Inflammatory macrophage treated with lipopolysaccharide for 4 hours (primary cell): ENCODE measurements at regions not wholly inside any gene's neighbourhood (a gene's known extent, or its start where the extent isn't known, plus 50 kb on each side); places are given as distances from the start of the nearest gene placed in this dataset.
"Not testable (repeated sequence)": the region's sequence is repeated elsewhere in the genome, so short reads cannot be mapped to it uniquely, and the experiment has no call there.

Experiments used
- DNase-seq: peaks from one replicate; pipeline ENCODE4 v3.0.0-alpha.2; 2020

- no peak for DNase-seq
Observed at GRCh38 chr5:111973961-111974360, 217.0 kb upstream of the NREP start.

- DNase-seq = no peak
Observed at GRCh38 chr5:111972548-111972947, 215.6 kb upstream of the NREP start.

GRCh38 chr5:111972080-111972479 is 215.1 kb upstream of the NREP start:
- no peak for DNase-seq

DNA sequence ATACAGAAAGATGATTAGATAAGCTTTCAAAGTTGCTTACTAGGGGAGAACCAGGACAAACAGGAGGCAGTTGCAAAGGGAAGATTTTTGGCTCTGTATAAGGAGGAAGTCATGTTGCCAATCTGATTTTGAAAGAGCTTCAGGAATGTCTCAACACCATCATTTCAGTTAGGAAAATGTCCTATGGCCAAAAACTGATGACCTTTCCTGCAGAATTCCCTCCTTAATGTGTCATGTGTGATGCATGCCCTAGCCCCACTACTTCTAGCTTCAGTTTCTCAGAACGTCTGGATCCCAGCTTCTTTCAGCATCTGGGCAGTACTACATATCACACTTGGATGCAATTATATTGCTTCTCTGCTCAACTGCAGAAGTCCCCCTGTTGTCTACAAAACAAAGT is 211.5 kb upstream of the NREP start:
- DNase-seq = peak; percentile 51

DNA sequence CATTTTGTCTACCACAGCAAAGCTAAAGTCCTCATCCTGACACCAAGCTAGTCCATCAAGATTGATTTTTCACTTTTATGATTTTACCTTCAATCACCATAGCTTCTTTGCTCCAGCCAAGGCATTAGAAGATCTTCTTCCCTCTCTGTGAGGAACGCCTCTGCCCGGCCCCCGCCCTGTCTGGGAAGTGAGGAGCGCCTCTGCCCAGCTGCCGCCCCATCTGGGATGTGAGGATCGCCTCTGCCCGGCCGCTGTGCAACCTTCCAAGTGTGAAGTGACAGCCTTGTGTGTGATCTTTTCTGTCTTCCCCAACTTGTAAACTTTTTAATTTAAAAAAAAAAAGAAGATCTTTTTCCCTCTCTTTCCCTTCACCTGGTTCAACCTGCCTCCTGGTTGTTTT is 210.5 kb upstream of the NREP start:
- no peak for DNase-seq

- no peak for DNase-seq
Observed at GRCh38 chr5:111966290-111966689, 209.3 kb upstream of the NREP start.

DNA sequence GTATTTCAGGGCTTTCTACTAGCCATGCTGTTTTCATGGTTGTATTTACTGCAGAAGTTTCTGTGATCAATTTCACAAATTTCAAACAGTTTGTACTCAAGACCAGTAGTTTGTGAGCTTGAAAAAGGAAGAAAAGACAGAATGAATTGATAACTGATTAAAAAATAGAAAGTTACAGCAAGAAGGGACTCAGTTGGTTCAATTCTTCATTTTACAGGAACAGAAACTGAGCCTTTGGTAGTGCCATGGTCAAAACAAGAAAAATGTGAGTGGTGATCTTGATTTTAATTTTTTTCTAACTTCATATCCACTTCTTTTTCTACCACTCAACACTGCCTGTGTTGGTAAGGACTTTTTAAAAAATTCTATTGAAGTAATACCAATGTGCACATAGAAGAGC is 206.6 kb upstream of the NREP start:
- no peak for DNase-seq

GRCh38 chr5:111962906-111963305 is 205.9 kb upstream of the NREP start:
- DNase-seq = no peak

GRCh38 chr5:111961862-111962261 is 204.9 kb upstream of the NREP start:
- DNase-seq = peak; percentile 17

GRCh38 chr5:111960476-111961215 is 203.7 kb upstream of the NREP start:
- peak; percentile 35 for DNase-seq

GRCh38 chr5:111958851-111959250 is 201.9 kb upstream of the NREP start:
- DNase-seq = no peak

GRCh38 chr5:111956765-111957164 is 199.8 kb upstream of the NREP start:
- DNase-seq = not testable (repeated sequence)

- DNase-seq = no peak
Observed at GRCh38 chr5:111954516-111955395, 197.8 kb upstream of the NREP start.

DNA sequence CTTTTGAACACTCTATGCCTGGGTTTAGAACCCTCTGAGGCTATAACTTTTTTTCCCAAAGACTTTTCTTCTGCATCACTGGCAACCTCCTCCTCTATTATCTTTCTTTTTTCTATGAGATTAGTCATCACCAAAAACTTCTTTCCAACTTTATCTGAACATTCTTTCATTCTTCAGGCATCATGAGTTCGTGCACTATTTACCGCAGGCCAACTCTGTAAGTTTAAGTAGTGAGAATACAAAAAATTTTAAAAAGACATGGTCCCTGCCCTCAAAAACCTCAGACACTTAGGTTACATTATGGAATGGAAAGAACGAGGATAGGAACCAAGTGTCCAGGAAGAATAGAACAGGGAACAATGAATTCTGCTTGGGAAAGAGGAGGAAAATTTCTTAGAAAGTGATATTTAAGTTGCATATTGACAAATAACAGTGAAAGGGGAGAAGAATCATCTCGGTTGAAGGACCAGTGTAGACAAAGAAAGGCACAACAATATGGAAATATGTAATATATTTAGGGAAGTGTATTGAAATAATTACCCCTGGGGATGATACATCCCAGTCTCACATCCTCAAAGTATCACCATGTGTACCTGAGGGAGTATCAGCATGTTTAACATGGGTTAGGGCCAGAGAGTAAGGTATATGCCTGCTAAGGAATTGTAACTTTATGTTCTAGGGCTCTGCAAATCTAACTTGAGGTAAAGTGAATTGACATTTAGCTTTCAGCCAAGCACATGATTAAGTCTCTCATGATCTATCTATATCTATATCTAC is 196.5 kb upstream of the NREP start:
- no peak for DNase-seq

- DNase-seq = no peak
Observed at GRCh38 chr5:111952555-111952954, 195.6 kb upstream of the NREP start.

- DNase-seq = no peak
Observed at GRCh38 chr5:111950660-111951059, 193.7 kb upstream of the NREP start.

- no peak for DNase-seq
Observed at GRCh38 chr5:111948092-111948841, 191.3 kb upstream of the NREP start.

DNA sequence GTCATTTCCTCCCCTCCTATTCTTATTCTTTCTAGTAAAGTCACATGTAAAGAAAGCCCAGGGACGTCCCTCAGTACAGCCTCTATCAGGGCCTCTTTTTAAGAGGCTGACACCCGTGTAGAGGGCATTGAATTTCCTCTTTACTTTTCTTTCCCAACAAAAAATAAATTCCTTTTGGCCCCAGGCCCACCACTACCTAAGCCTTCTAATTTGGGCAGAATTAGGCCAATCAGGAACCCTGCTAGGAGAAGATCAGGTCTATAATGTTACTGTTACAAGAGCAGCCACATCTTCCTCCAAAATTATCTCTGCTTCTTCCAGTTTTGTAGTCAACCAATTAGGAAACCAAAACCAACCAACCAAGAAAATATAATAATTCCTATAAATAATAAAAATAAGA is 189.6 kb upstream of the NREP start:
- no peak for DNase-seq

- no peak for DNase-seq
Observed at GRCh38 chr5:111945535-111945934, 188.5 kb upstream of the NREP start.

GRCh38 chr5:111942661-111943401 is 185.8 kb upstream of the NREP start:
- no peak for DNase-seq

GRCh38 chr5:111942201-111942600 is 185.2 kb upstream of the NREP start:
- DNase-seq = peak; percentile 48

- DNase-seq = no peak
Observed at GRCh38 chr5:111937094-111937493, 180.1 kb upstream of the NREP start.
